Uterus (tissue), 2 donors: ENCODE measurements at regions not wholly inside any gene's neighbourhood (a gene's known extent, or its start where the extent isn't known, plus 50 kb on each side); places are given as distances from the start of the nearest gene placed in this dataset.

Experiments
- POLR2A ChIP-seq, 2 donors: fragments of 450-650 bp; IDR thresholded peaks; one replicate each; pipeline ENCODE4 v1.6.1; 2016; ENCODE audit warnings: antibody characterized with exemption in 2 of 2, mild to moderate bottlenecking in 1 of 2, moderate library complexity in 1 of 2
- TF ChIP-seq, protein P1 (sequence below), 4 experiments: fragments of 200-600 bp in 2 of 4; fragments of 450-650 bp in 2 of 4; sonication (generic) in 2 of 4; IDR thresholded peaks; one replicate each; pipeline ENCODE4 v1.5.1; 2016 to 2019; ENCODE audit warnings: antibody characterized with exemption in 4 of 4, mild to moderate bottlenecking in 2 of 4, moderate library complexity in 1 of 4

DNA sequence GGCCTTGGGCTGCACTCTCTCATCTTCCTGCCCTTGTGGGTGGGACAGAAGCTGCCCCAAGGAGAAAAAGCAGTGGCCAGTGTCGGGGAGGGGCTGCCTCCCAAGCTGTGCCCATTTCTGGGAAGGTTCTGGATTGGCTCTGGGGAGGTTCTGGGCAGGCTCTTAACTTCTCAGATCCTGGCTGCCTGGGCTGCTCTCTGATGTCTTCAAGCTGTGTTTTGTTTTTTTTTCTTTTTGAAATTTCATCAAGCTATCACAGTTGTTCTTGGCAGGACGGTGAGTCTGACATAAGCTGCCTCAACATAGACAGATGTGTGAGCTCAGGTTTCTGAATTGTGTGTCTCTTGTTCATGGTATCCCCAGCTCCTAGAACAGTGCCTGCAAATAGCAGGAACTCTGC, 1032.0 kb downstream of the BRD1 start:
- TF ChIP-seq, protein P1, sequence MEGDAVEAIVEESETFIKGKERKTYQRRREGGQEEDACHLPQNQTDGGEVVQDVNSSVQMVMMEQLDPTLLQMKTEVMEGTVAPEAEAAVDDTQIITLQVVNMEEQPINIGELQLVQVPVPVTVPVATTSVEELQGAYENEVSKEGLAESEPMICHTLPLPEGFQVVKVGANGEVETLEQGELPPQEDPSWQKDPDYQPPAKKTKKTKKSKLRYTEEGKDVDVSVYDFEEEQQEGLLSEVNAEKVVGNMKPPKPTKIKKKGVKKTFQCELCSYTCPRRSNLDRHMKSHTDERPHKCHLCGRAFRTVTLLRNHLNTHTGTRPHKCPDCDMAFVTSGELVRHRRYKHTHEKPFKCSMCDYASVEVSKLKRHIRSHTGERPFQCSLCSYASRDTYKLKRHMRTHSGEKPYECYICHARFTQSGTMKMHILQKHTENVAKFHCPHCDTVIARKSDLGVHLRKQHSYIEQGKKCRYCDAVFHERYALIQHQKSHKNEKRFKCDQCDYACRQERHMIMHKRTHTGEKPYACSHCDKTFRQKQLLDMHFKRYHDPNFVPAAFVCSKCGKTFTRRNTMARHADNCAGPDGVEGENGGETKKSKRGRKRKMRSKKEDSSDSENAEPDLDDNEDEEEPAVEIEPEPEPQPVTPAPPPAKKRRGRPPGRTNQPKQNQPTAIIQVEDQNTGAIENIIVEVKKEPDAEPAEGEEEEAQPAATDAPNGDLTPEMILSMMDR (IDR thresholded peaks at IDR 0.05), result no peak
- no peak for TF ChIP-seq POLR2A (IDR thresholded peaks at IDR 0.05)
